ENCODE measurements at regions not wholly inside any gene's neighbourhood (a gene's known extent, or its start where the extent isn't known, plus 50 kb on each side); places are given as distances from the start of the nearest gene placed in this dataset.

- no peak for DNase-seq (ENCODE audit: low read depth in 2 of 2)
These were observed 520.4 kb upstream of the CELF2 start for GRCh38 chr10:10497245-10497644.

GRCh38 chr10:10498781-10499180 lies 518.9 kb upstream of the CELF2 start:
- no peak for DNase-seq (ENCODE audit: low read depth in 2 of 2)

- peak in 1 of 2 donors; percentile 23 for DNase-seq (ENCODE audit: low read depth in 2 of 2)
These were observed 517.8 kb upstream of the CELF2 start for GRCh38 chr10:10499839-10500238.

- DNase-seq (ENCODE audit: low read depth in 2 of 2): no peak
These were observed 516.7 kb upstream of the CELF2 start for GRCh38 chr10:10500937-10501336.

- no peak for DNase-seq (ENCODE audit: low read depth in 2 of 2)
These were observed 513.9 kb upstream of the CELF2 start for GRCh38 chr10:10503772-10504171.

GRCh38 chr10:10508211-10508610 lies 509.5 kb upstream of the CELF2 start:
- DNase-seq (ENCODE audit: low read depth in 2 of 2): no peak

GRCh38 chr10:10510179-10510578 lies 507.5 kb upstream of the CELF2 start:
- no peak for DNase-seq (ENCODE audit: low read depth in 2 of 2)

GRCh38 chr10:10513067-10513466 lies 504.6 kb upstream of the CELF2 start:
- DNase-seq (ENCODE audit: low read depth in 2 of 2): no peak

- no peak for DNase-seq (ENCODE audit: low read depth in 2 of 2)
These were observed 503.8 kb upstream of the CELF2 start for GRCh38 chr10:10513898-10514297.

- DNase-seq (ENCODE audit: low read depth in 2 of 2): no peak
These were observed 502.9 kb upstream of the CELF2 start for GRCh38 chr10:10514797-10515196.

GRCh38 chr10:10515479-10516204 lies 502.0 kb upstream of the CELF2 start:
- DNase-seq (ENCODE audit: low read depth in 2 of 2): no peak

- DNase-seq (ENCODE audit: low read depth in 2 of 2): no peak
These were observed 501.1 kb upstream of the CELF2 start for GRCh38 chr10:10516346-10517130.

GRCh38 chr10:10517866-10518265 lies 499.8 kb upstream of the CELF2 start:
- no peak for DNase-seq (ENCODE audit: low read depth in 2 of 2)

GRCh38 chr10:10519674-10520073 lies 498.0 kb upstream of the CELF2 start:
- DNase-seq (ENCODE audit: low read depth in 2 of 2): no peak

- DNase-seq (ENCODE audit: low read depth in 2 of 2): no peak
These were observed 496.9 kb upstream of the CELF2 start for GRCh38 chr10:10520491-10521385.

- no peak for DNase-seq (ENCODE audit: low read depth in 2 of 2)
These were observed 490.8 kb upstream of the CELF2 start for GRCh38 chr10:10526846-10527245.

- no peak for DNase-seq (ENCODE audit: low read depth in 2 of 2)
These were observed 489.7 kb upstream of the CELF2 start for GRCh38 chr10:10527861-10528562.

- no peak for DNase-seq (ENCODE audit: low read depth in 2 of 2)
These were observed 489.1 kb upstream of the CELF2 start for GRCh38 chr10:10528563-10528910.

GRCh38 chr10:10530313-10530712 lies 487.4 kb upstream of the CELF2 start:
- DNase-seq (ENCODE audit: low read depth in 2 of 2): no peak

GRCh38 chr10:10532236-10532635 lies 485.4 kb upstream of the CELF2 start:
- no peak for DNase-seq (ENCODE audit: low read depth in 2 of 2)

GRCh38 chr10:10532826-10533225 lies 484.8 kb upstream of the CELF2 start:
- no peak for DNase-seq (ENCODE audit: low read depth in 2 of 2)

GRCh38 chr10:10533437-10533836 lies 484.2 kb upstream of the CELF2 start:
- no peak for DNase-seq (ENCODE audit: low read depth in 2 of 2)
